ENCODE measurements at regions not wholly inside any gene's neighbourhood (a gene's known extent, or its start where the extent isn't known, plus 50 kb on each side); places are given as distances from the start of the nearest gene placed in this dataset.

DNA sequence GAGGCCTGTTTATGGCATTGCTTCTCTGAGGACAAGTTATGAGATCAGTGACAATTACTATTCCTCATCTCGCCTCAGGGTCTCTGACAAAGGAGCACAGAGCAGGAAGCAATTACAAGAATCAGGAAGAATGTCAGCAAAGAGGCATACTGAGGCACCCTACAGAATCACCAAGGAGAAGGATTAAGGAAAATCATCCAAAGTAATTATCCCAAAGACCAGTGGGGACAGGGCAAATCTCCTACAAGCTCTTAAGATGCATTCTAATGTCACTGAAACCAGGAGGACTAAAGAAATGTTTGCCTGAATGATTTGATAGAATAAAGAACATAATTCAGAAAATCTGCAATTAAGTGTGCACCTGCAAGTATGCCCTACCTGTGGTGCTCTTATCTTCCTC is 206.2 kb downstream of the RCHY1 start:
- Histone ChIP-seq H3K9me3 (no peaks in the 10 kb centered on the region), H3K27ac (no peak overlapping the region), H3K4me3 (no peak overlapping the region), H3K9ac (ENCODE audit: low read depth in 2 of 2, low read length in 2 of 2) (no peak overlapping the region), H3K27me3 (no peaks in the 10 kb centered on the region), H3K4me1 (no peaks in the 10 kb centered on the region), H3K36me3 (no peaks in the 10 kb centered on the region)
- no peak for DNase-seq
- intact Hi-C loops (cut with DNase I): no loop called here
- TF ChIP-seq CTCF (IDR thresholded peaks at IDR 0.05): no peak

DNA sequence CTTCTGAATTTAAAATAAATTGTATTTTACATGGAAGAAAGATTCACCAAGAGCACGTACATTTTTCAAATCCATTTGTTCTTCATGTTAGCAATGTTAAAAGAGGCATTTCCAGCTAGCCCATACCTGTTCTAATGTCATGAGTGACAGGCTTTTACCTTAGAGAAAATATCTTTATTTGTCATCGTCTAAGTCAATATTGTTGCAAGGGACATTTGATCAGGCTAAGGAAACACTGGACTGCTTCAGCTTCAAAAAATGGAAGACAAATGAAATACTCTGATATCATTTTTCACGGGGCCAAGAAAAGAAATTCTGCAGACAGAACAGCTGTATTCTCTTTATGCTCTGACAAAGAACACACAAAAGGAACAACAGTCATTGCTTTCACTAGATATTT is 207.7 kb downstream of the RCHY1 start:
- Histone ChIP-seq H3K9me3 (no peaks in the 10 kb centered on the region), H3K27ac (no peak overlapping the region), H3K36me3 (no peaks in the 10 kb centered on the region), H3K9ac (ENCODE audit: low read depth in 2 of 2, low read length in 2 of 2) (no peak overlapping the region), H3K4me1 (no peaks in the 10 kb centered on the region), H3K27me3 (no peaks in the 10 kb centered on the region), H3K4me3 (no peak overlapping the region)
- TF ChIP-seq CTCF (IDR thresholded peaks at IDR 0.05): no peak
- intact Hi-C loops (cut with DNase I): no loop called here
- no peak for DNase-seq

- no peak overlapping the region for H3K4me3 ChIP-seq
- no peaks in the 10 kb centered on the region for H3K4me1 ChIP-seq
- H3K27me3 ChIP-seq: no peaks in the 10 kb centered on the region
- H3K27ac ChIP-seq: no peak overlapping the region
- no peak for TF ChIP-seq CTCF (IDR thresholded peaks at IDR 0.05)
- intact Hi-C loops (cut with DNase I): no loop called here
- no peak overlapping the region for H3K9ac ChIP-seq (ENCODE audit: low read depth in 2 of 2, low read length in 2 of 2)
- H3K9me3 ChIP-seq: no peaks in the 10 kb centered on the region
- DNase-seq: no peak
- no peaks in the 10 kb centered on the region for H3K36me3 ChIP-seq
Measured at GRCh38 chr4:75302648-75303047, 211.6 kb downstream of the RCHY1 start.

DNA sequence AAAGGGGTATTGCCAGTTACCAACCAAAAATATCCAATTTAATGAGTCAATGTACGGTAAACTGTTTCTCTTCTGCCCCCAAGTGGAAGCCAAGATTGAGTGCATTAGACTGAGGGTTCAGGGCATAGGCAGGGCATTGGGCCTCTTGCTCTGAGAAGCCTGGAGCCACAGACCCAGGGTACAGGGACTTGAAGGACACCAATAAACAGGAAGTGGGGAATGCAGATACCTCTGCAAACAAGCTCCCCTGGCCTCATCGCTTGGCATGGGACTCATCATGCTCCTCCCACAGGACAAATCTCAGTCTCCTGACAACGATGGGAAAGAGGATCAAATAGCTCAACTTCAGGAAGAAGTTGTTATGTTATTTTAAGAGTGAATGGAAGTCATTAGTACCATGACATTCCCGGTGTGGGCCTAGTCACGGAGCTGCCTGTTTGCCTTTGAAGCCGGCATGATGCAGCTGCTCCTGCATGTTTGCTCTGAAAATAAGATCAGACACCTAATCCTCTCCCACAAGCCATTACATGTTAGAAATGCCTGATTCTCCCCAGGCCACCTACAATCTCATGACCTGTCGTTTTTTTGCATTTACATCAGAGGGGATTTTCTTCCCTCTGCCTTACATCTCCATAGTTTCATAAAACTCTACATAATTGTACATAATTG is 224.2 kb downstream of the RCHY1 start:
- intact Hi-C loops (cut with DNase I): loop anchor here (2.0 kb wide), 1 partner anchor 357 kb away; the partner anchor contains the start of gene PARM1

GRCh38 chr4:75287738-75288517 is 226.3 kb downstream of the RCHY1 start:
- no peaks in the 10 kb centered on the region for H3K9me3 ChIP-seq
- peak; percentile 22 for DNase-seq
- H3K4me3 ChIP-seq: no peak overlapping the region
- no peaks in the 10 kb centered on the region for H3K36me3 ChIP-seq
- no peaks in the 10 kb centered on the region for H3K4me1 ChIP-seq
- peak overlapping the region; percentile 4 for H3K27ac ChIP-seq
- no peak for TF ChIP-seq CTCF (IDR thresholded peaks at IDR 0.05)
- intact Hi-C loops (cut with DNase I): loop anchor here (2.0 kb wide), 1 partner anchor 355 kb away; the partner anchor contains the start of gene PARM1
- H3K27me3 ChIP-seq: no peaks in the 10 kb centered on the region
- peak overlapping the region in 1 of 2 donors; percentile 3 for H3K9ac ChIP-seq (ENCODE audit: low read depth in 2 of 2, low read length in 2 of 2)

More for the DNA sequence above, 224.2 kb downstream of the RCHY1 start:
- peak; percentile 45 for TF ChIP-seq CTCF (IDR thresholded peaks at IDR 0.05)
- H3K27me3 ChIP-seq: no peaks in the 10 kb centered on the region
- H3K9me3 ChIP-seq: no peaks in the 10 kb centered on the region
- H3K9ac ChIP-seq (ENCODE audit: low read depth in 2 of 2, low read length in 2 of 2): no peak overlapping the region
- H3K36me3 ChIP-seq: no peaks in the 10 kb centered on the region
- H3K27ac ChIP-seq: no peak overlapping the region
- DNase-seq: peak; percentile 44
- H3K4me3 ChIP-seq: no peak overlapping the region
- no peaks in the 10 kb centered on the region for H3K4me1 ChIP-seq
